Liver (tissue), 8 donors: ENCODE measurements at regions not wholly inside any gene's neighbourhood (a gene's known extent, or its start where the extent isn't known, plus 50 kb on each side); places are given as distances from the start of the nearest gene placed in this dataset.
"Not testable (repeated sequence)": the region's sequence is repeated elsewhere in the genome, so short reads cannot be mapped to it uniquely, and the experiment has no call there.

Source experiments
- DNase-seq: peaks from one replicate; pipeline ENCODE4 v3.0.0-alpha.2; 2017; ENCODE audit warnings: low spot score
- H3K27ac ChIP-seq, 2 donors: one replicate each; pipeline ENCODE4 v1.7.0; 2013; ENCODE audit warnings: inconsistent platforms in 2 of 2, low read length in 2 of 2, control low read depth in 1 of 2, low read depth in 1 of 2, mild to moderate bottlenecking in 1 of 2
- H3K27me3 ChIP-seq, 4 donors: one replicate each; pipeline versions ENCODE4 v1.6.1 to v1.7.0; 2013; ENCODE audit warnings: low read length in 3 of 4, inconsistent platforms in 1 of 4, mild to moderate bottlenecking in 1 of 4, moderate library complexity in 1 of 4; ENCODE audit not compliant: control insufficient read depth in 4 of 4, insufficient read depth in 4 of 4
- H3K36me3 ChIP-seq, 4 donors: one replicate each; pipeline versions ENCODE4 v1.6.1 to v1.7.0; 2013; ENCODE audit warnings: low read length in 3 of 4, mild to moderate bottlenecking in 3 of 4, low read depth in 1 of 4, moderate library complexity in 1 of 4; ENCODE audit not compliant: control insufficient read depth in 4 of 4, insufficient read depth in 3 of 4
- H3K4me1 ChIP-seq, 4 donors: one replicate each; pipeline versions ENCODE4 v1.6.1 to v1.7.0; 2013; ENCODE audit warnings: low read length in 3 of 4, mild to moderate bottlenecking in 3 of 4, moderate library complexity in 1 of 4; ENCODE audit not compliant: control insufficient read depth in 4 of 4, insufficient read depth in 4 of 4
- H3K4me3 ChIP-seq, 3 donors: one replicate each; pipeline versions ENCODE4 v1.6.1 to v1.7.0; 2013; ENCODE audit warnings: low read length in 3 of 3, control low read depth in 1 of 3, low read depth in 1 of 3, mild to moderate bottlenecking in 1 of 3
- H3K9ac ChIP-seq, 2 donors: one replicate each; pipeline ENCODE4 v1.7.0; 2013; ENCODE audit warnings: low read length in 2 of 2, mild to moderate bottlenecking in 2 of 2, moderate library complexity in 2 of 2, control low read depth in 1 of 2, low read depth in 1 of 2
- H3K9me3 ChIP-seq, 4 donors: one replicate each; pipeline versions ENCODE4 v1.6.1 to v1.7.0; 2013; ENCODE audit warnings: low read length in 3 of 4; ENCODE audit not compliant: control insufficient read depth in 4 of 4
- FOXA1 ChIP-seq: IDR thresholded peaks from 2 replicates; pipeline ENCODE4 v1.6.1; 2016; ENCODE audit warnings: antibody characterized with exemption
- HNF4A ChIP-seq, 2 donors: conservative IDR thresholded peaks; 2 replicates each; pipeline ENCODE4 v1.6.1; 2016; ENCODE audit warnings: antibody characterized with exemption in 2 of 2, mild to moderate bottlenecking in 2 of 2
- HNF4G ChIP-seq: IDR thresholded peaks from 2 replicates; pipeline ENCODE4 v1.6.1; 2016; ENCODE audit warnings: antibody characterized with exemption
- JUND ChIP-seq, 2 donors: IDR thresholded peaks; 2 replicates each; pipeline ENCODE4 v1.6.1; 2016; ENCODE audit warnings: antibody characterized with exemption in 2 of 2
- RAD21 ChIP-seq, 2 donors: IDR thresholded peaks; 2 replicates each; pipeline ENCODE4 v1.6.1; 2016; ENCODE audit warnings: antibody characterized with exemption in 2 of 2, mild to moderate bottlenecking in 2 of 2
- SP1 ChIP-seq: IDR thresholded peaks from 2 replicates; pipeline ENCODE4 v1.6.1; 2018; ENCODE audit warnings: antibody characterized with exemption, mild to moderate bottlenecking
- YY1 ChIP-seq: IDR thresholded peaks from 2 replicates; pipeline ENCODE4 v1.6.1; 2016; ENCODE audit warnings: antibody characterized with exemption, mild to moderate bottlenecking
- WGBS: extraction: QIAGEN DNeasy Blood & Tissue Kit; methylation state at CpG from one replicate; pipeline ENCODE4 v1.1.7; 2013; 5-methylcytosine and 5-hydroxymethylcytosine counted together
- TF ChIP-seq, protein P1 (sequence below): IDR thresholded peaks from 2 replicates; pipeline ENCODE4 v1.6.1; 2016; ENCODE audit warnings: antibody characterized with exemption
- TF ChIP-seq, protein P2 (sequence below): fragments of 150-350 bp; IDR thresholded peaks from 2 replicates; pipeline ENCODE4 v1.5.1; 2017; ENCODE audit warnings: improper control_type of control experiment, low read depth, low read length; ENCODE audit not compliant: missing input control
- TF ChIP-seq, protein P3 (sequence below): IDR thresholded peaks from 2 replicates; pipeline ENCODE4 v1.6.1; 2016; ENCODE audit warnings: antibody characterized with exemption, mild to moderate bottlenecking
- TF ChIP-seq, protein P4 (sequence below): IDR thresholded peaks from 2 replicates; pipeline ENCODE4 v1.6.1; 2016; ENCODE audit warnings: antibody characterized with exemption
- donor health status: healthy.
- donor health status: healthy.
- donor health status: healthy.
- donor health status: healthy.
- donor health status: healthy.

DNA sequence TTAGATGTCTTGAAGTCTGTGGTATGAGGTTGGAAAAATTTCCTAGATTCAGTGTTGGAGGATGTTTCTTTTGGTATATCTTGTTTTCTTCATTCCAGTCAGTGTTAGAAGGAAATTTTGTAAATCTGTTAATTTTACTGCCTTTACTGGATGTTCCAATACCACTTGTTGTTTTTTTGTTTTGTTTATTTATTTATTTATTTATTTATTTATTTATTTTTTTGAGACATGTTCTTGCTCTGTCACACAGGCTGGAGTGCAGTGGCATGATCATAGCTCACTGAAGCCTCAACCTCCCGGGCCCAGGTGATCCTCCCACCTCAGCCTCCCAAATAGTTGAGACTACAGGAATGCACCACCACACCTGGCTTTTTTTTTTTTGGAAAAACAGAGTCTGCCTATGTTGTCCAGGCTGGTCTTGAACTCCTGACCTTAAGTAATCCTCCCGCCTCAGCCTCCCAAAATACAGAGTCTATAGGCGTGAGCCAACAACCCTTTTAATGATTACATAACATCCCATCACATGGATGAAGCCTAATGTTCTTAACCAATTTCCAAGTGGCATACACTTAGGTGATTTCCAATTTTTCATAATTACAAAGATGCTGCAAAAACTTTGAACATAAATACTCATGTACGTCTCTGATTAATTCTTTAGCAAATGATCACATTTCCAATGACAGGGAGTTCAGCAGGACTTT, 52.8 kb upstream of the WAC start:
- Histone ChIP-seq H3K4me1 (no peaks in the 10 kb centered on the region), H3K36me3 (no peaks in the 10 kb centered on the region), H3K27me3 (no peaks in the 10 kb centered on the region), H3K27ac (no peak overlapping the region), H3K4me3 (no peak overlapping the region), H3K9ac (no peak overlapping the region), H3K9me3 (no peaks in the 10 kb centered on the region)
- TF ChIP-seq, protein P1, sequence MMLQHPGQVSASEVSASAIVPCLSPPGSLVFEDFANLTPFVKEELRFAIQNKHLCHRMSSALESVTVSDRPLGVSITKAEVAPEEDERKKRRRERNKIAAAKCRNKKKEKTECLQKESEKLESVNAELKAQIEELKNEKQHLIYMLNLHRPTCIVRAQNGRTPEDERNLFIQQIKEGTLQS, result no peak
- TF ChIP-seq RAD21 (IDR thresholded peaks at IDR 0.05), result no peak
- TF ChIP-seq, protein P2, sequence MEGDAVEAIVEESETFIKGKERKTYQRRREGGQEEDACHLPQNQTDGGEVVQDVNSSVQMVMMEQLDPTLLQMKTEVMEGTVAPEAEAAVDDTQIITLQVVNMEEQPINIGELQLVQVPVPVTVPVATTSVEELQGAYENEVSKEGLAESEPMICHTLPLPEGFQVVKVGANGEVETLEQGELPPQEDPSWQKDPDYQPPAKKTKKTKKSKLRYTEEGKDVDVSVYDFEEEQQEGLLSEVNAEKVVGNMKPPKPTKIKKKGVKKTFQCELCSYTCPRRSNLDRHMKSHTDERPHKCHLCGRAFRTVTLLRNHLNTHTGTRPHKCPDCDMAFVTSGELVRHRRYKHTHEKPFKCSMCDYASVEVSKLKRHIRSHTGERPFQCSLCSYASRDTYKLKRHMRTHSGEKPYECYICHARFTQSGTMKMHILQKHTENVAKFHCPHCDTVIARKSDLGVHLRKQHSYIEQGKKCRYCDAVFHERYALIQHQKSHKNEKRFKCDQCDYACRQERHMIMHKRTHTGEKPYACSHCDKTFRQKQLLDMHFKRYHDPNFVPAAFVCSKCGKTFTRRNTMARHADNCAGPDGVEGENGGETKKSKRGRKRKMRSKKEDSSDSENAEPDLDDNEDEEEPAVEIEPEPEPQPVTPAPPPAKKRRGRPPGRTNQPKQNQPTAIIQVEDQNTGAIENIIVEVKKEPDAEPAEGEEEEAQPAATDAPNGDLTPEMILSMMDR, result no peak
- TF ChIP-seq JUND (IDR thresholded peaks at IDR 0.05), result no peak
- TF ChIP-seq YY1, result no peak
- TF ChIP-seq FOXA1, result no peak
- no peak for TF ChIP-seq HNF4G
- 83% methylated on average over 4 of the region's 4 CpGs for WGBS
- DNase-seq, result no peak

DNA sequence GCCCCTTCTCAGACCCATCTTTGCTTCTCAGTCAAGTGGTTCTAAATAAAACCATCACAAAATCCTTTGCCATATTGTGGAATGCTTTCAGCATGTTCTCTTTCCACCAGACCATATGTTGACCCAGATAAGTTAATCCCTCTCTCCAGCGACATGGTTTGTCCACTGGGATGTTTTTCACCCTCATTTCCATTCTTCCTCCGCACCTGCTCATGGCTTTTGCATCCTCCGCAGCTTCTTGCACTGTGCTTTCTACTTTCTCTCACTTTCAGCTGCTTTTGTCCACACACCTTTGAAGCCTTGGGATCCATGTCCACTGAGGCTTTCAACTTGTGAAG, 52.3 kb upstream of the WAC start:
- Histone ChIP-seq H3K4me3 (no peak overlapping the region), H3K27me3 (no peaks in the 10 kb centered on the region), H3K36me3 (no peaks in the 10 kb centered on the region), H3K9ac (no peak overlapping the region), H3K9me3 (no peaks in the 10 kb centered on the region), H3K27ac (no peak overlapping the region), H3K4me1 (no peaks in the 10 kb centered on the region)
- DNase-seq, result no peak
- WGBS, result 86% methylated on average over 3 of the region's 3 CpGs
- TF ChIP-seq, protein P3, sequence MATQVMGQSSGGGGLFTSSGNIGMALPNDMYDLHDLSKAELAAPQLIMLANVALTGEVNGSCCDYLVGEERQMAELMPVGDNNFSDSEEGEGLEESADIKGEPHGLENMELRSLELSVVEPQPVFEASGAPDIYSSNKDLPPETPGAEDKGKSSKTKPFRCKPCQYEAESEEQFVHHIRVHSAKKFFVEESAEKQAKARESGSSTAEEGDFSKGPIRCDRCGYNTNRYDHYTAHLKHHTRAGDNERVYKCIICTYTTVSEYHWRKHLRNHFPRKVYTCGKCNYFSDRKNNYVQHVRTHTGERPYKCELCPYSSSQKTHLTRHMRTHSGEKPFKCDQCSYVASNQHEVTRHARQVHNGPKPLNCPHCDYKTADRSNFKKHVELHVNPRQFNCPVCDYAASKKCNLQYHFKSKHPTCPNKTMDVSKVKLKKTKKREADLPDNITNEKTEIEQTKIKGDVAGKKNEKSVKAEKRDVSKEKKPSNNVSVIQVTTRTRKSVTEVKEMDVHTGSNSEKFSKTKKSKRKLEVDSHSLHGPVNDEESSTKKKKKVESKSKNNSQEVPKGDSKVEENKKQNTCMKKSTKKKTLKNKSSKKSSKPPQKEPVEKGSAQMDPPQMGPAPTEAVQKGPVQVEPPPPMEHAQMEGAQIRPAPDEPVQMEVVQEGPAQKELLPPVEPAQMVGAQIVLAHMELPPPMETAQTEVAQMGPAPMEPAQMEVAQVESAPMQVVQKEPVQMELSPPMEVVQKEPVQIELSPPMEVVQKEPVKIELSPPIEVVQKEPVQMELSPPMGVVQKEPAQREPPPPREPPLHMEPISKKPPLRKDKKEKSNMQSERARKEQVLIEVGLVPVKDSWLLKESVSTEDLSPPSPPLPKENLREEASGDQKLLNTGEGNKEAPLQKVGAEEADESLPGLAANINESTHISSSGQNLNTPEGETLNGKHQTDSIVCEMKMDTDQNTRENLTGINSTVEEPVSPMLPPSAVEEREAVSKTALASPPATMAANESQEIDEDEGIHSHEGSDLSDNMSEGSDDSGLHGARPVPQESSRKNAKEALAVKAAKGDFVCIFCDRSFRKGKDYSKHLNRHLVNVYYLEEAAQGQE, result no peak
- TF ChIP-seq SP1 (no peak), RAD21 (IDR thresholded peaks at IDR 0.05) (no peak), HNF4A (conservative IDR thresholded peaks at IDR 0.05) (no peak)
- TF ChIP-seq, protein P4, sequence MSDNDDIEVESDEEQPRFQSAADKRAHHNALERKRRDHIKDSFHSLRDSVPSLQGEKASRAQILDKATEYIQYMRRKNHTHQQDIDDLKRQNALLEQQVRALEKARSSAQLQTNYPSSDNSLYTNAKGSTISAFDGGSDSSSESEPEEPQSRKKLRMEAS, result no peak

DNA sequence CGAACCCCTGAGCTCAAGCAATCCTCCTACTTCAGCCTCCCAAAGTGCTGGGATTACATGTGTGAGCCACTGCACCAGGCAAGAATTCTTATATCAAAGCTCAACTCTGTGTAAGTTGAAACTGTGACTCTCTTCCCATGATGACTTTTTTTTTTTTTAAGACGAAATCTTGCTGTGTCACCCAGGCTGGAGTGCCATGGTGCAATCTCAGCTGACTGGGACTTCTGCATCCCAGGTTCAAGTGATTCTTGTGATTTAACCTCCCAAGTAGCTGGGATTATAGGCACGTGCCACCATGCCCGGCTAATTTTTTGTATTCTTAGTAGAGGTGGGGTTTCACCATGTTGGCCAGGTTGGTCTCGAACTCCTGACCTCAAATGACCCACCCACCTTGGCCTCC, 51.6 kb upstream of the WAC start:
- H3K27ac ChIP-seq, H3K9ac ChIP-seq, H3K4me3 ChIP-seq, DNase-seq, H3K36me3 ChIP-seq, H3K4me1 ChIP-seq, H3K9me3 ChIP-seq, H3K27me3 ChIP-seq: not testable (repeated sequence)
- WGBS, result 84% methylated on average over 5 of the region's 5 CpGs
